Osteocyte (in vitro differentiated cells): ENCODE measurements at regions not wholly inside any gene's neighbourhood (a gene's known extent, or its start where the extent isn't known, plus 50 kb on each side); places are given as distances from the start of the nearest gene placed in this dataset.

Experiments used
- DNase-seq: peaks from one replicate; pipeline ENCODE4 v3.0.0; 2021; ENCODE audit warnings: mixed read lengths; ENCODE audit not compliant: unreplicated experiment; ENCODE audit errors: extremely low spot score
- H3K27ac Mint-ChIP-seq: one replicate; pipeline ENCODE4 v1.8.0; 2021; ENCODE audit warnings: mild to moderate bottlenecking, mixed read lengths; ENCODE audit not compliant: unreplicated experiment
- H3K27me3 Mint-ChIP-seq: one replicate; pipeline ENCODE4 v1.8.0; 2021; ENCODE audit warnings: mixed read lengths; ENCODE audit not compliant: unreplicated experiment
- H3K36me3 Mint-ChIP-seq: one replicate; pipeline ENCODE4 v1.8.0; 2021; ENCODE audit warnings: mixed read lengths; ENCODE audit not compliant: unreplicated experiment
- H3K4me1 Mint-ChIP-seq: one replicate; pipeline ENCODE4 v1.8.0; 2021; ENCODE audit warnings: mixed read lengths; ENCODE audit not compliant: unreplicated experiment
- H3K4me3 Mint-ChIP-seq: one replicate; pipeline ENCODE4 v1.8.0; 2021; ENCODE audit warnings: mild to moderate bottlenecking, moderate library complexity, mixed read lengths; ENCODE audit not compliant: unreplicated experiment
- H3K9me3 Mint-ChIP-seq: one replicate; pipeline ENCODE4 v1.8.0; 2021; ENCODE audit warnings: mixed read lengths; ENCODE audit not compliant: unreplicated experiment
- TF ChIP-seq, protein P1 (sequence below): fragments of 200-600 bp; sonication (generic); IDR thresholded peaks from 2 replicates; pipeline ENCODE4 v1.5.0; 2021; ENCODE audit warnings: antibody characterized with exemption, mild to moderate bottlenecking, moderate library complexity

DNA sequence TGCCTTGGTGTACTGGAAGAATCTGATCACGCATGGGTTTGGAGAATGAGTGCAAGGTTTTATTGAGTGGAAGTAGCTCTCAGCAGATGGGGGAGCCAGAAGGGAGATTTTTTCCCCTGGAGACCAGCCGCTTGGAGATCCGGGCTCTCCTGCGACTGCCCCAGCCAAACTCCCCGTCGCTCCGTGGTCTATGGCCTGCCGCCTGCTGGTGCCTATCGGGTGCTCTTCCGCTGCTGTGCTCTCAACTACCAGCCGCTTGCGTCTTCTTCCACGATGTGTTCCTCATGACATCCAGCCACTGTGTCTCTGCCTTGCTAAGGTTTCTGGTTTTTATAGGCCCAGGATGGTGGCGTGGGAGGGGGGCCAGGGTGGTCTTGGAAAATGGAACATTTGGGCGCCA is 145.6 kb upstream of the UBASH3B start:
- no peaks in the 10 kb centered on the region for H3K36me3 Mint-ChIP-seq
- no peak for DNase-seq
- no peak overlapping the region for H3K4me3 Mint-ChIP-seq
- TF ChIP-seq, protein P1, sequence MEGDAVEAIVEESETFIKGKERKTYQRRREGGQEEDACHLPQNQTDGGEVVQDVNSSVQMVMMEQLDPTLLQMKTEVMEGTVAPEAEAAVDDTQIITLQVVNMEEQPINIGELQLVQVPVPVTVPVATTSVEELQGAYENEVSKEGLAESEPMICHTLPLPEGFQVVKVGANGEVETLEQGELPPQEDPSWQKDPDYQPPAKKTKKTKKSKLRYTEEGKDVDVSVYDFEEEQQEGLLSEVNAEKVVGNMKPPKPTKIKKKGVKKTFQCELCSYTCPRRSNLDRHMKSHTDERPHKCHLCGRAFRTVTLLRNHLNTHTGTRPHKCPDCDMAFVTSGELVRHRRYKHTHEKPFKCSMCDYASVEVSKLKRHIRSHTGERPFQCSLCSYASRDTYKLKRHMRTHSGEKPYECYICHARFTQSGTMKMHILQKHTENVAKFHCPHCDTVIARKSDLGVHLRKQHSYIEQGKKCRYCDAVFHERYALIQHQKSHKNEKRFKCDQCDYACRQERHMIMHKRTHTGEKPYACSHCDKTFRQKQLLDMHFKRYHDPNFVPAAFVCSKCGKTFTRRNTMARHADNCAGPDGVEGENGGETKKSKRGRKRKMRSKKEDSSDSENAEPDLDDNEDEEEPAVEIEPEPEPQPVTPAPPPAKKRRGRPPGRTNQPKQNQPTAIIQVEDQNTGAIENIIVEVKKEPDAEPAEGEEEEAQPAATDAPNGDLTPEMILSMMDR: no peak
- H3K4me1 Mint-ChIP-seq: peaks cover 4% of the 10 kb centered on the region
- no peaks in the 10 kb centered on the region for H3K9me3 Mint-ChIP-seq
- H3K27ac Mint-ChIP-seq: no peak overlapping the region
- peaks cover 12% of the 10 kb centered on the region for H3K27me3 Mint-ChIP-seq

DNA sequence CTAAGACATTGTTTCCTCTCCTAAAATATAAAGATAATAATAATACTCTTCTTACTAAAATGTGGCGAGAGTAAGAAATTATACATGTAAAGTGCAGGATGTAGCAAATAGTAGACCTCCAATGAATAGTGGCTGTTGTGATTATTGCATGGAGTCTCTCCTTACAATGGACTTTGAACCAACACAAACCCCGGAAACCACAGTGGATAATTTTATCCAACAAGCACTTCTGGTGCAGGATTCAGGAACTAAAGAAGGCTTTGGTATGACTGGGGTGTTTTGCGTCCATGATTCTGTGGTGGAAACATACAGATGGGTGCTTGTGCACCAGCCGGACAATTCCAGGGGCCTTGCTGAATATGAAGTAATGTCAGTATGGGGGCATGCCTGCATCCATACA is 146.4 kb upstream of the UBASH3B start:
- no peaks in the 10 kb centered on the region for H3K9me3 Mint-ChIP-seq
- peaks cover 4% of the 10 kb centered on the region for H3K4me1 Mint-ChIP-seq

DNA sequence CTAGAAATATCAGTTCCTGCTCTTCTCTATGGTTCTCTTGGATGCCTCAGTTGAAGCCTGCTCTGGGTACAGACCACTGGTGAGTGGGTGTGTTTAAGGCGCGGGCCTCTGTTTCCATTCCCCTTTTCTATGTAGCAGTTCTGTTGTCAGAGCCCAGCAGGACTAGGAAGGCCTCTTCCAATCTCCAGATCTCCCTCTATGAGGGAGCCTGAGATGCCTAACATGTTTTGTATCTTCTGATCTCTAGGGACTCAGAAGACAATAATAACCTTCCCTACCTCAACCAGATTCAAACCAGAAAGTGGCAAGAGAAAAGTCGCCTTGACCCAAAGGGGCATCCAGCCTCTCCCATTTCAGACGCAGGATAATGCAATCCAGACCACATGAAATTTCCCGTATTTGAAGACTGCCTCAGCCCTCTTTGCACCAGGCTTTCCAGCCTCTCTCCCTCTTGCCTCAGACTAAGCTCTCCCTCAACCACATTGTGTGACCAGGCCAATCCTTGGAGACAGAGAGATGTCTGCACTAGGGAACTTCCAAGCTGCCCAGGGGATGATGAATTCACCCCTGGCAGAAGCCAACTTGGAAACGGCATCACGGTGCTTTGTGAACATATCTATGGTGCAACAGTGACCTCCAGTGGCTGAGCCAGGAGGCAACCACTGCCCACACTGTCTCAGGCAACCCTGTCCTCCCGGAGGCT is 150.1 kb upstream of the UBASH3B start:
- H3K4me1 Mint-ChIP-seq: peaks cover 4% of the 10 kb centered on the region
- peak; percentile 92 for DNase-seq
- TF ChIP-seq, protein P1: peak; percentile 94
- H3K9me3 Mint-ChIP-seq: no peaks in the 10 kb centered on the region
- peaks cover 32% of the 10 kb centered on the region for H3K27me3 Mint-ChIP-seq
- H3K27ac Mint-ChIP-seq: no peak overlapping the region
- no peaks in the 10 kb centered on the region for H3K36me3 Mint-ChIP-seq
- no peak overlapping the region for H3K4me3 Mint-ChIP-seq

More for the DNA sequence above, 146.4 kb upstream of the UBASH3B start:
- TF ChIP-seq, protein P1: no peak
- peaks cover 16% of the 10 kb centered on the region for H3K27me3 Mint-ChIP-seq
- H3K27ac Mint-ChIP-seq: no peak overlapping the region
- no peaks in the 10 kb centered on the region for H3K36me3 Mint-ChIP-seq
- no peak for DNase-seq
- H3K4me3 Mint-ChIP-seq: no peak overlapping the region

DNA sequence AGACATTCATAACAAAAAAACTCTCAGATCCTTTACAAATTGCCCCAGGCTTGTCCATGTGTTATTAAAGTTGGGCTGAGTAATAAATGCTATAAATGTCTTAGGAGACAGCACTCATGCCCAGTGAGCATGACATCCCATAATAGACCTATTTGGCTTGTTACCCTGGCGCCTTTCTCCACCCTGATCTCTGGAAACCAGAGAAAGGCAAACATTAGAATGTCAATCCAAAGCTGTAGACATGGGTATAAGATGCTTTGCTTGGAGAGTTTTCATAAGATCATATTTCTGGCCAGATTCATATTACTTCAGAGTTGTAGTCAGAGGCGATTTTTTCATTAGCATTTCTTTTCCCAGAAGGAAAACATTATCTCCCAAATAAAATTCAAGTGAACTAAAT is 161.3 kb upstream of the UBASH3B start:
- peaks cover 10% of the 10 kb centered on the region for H3K4me1 Mint-ChIP-seq
- peaks cover 25% of the 10 kb centered on the region for H3K27me3 Mint-ChIP-seq
- peak overlapping the region; percentile 0 for H3K27ac Mint-ChIP-seq
- no peak for DNase-seq
- H3K36me3 Mint-ChIP-seq: no peaks in the 10 kb centered on the region
- peaks cover 4% of the 10 kb centered on the region for H3K9me3 Mint-ChIP-seq
- TF ChIP-seq, protein P1: no peak
- no peak overlapping the region for H3K4me3 Mint-ChIP-seq

DNA sequence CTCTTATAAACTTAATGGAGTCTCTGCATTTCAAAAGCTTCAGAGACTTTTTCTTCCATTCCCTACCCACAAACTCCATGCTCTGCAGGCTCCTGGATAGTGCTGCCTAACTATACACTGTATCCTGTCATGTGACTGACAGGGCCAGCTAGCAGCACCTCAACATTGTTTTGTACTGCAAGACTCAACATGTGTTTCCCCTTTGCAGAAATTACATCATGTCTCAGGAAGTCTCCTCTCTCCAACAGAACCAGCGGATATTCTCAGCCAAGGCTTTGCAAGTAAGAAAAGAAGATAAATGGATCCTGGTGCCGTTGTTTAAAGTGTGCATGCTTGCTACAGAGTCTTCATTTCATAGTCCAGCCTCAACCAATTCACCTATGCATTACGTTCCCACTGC is 164.0 kb upstream of the UBASH3B start:
- Mint-ChIP-seq H3K36me3 (no peaks in the 10 kb centered on the region), H3K9me3 (peaks cover 4% of the 10 kb centered on the region), H3K27ac (no peak overlapping the region), H3K4me3 (no peak overlapping the region), H3K4me1 (peaks cover 10% of the 10 kb centered on the region), H3K27me3 (peaks cover 29% of the 10 kb centered on the region)
- TF ChIP-seq, protein P1: no peak
- no peak for DNase-seq
